Prostate gland (tissue), 2 donors: ENCODE measurements at regions not wholly inside any gene's neighbourhood (a gene's known extent, or its start where the extent isn't known, plus 50 kb on each side); places are given as distances from the start of the nearest gene placed in this dataset.

Source experiments
- DNase-seq: peaks from one replicate; pipeline ENCODE4 v3.0.0-alpha.2; 2019; ENCODE audit warnings: low spot score
- H3K27ac ChIP-seq, 2 donors: fragments of 200-600 bp; sonication (generic); 2 replicates each; pipeline ENCODE4 v1.5.1; 2017 to 2019
- H3K27me3 ChIP-seq: fragments of 200-600 bp; sonication (generic); replicated peaks from 2 replicates; pipeline ENCODE4 v1.5.1; 2019; ENCODE audit not compliant: insufficient read depth
- H3K36me3 ChIP-seq, 2 donors: fragments of 200-600 bp; sonication (generic); 1 replicate in 1 of 2; 2 replicates in 1 of 2; pipeline versions ENCODE4 v1.5.1 to v1.8.1; 2017 to 2019
- H3K4me1 ChIP-seq: fragments of 200-600 bp; sonication (generic); replicated peaks from 2 replicates; pipeline ENCODE4 v1.5.1; 2019
- H3K4me3 ChIP-seq, 2 donors: fragments of 200-600 bp; sonication (generic); 2 replicates each; pipeline ENCODE4 v1.5.1; 2017 to 2019
- H3K9me3 ChIP-seq: fragments of 200-600 bp; sonication (generic); 2 replicates; pipeline ENCODE4 v1.5.1; 2017
- POLR2A ChIP-seq: fragments of 450-650 bp; IDR thresholded peaks from one replicate; pipeline ENCODE4 v1.6.1; 2016; ENCODE audit warnings: antibody characterized with exemption, mild to moderate bottlenecking
- POLR2AphosphoS5 ChIP-seq: sonication (generic); formaldehyde crosslinking; IDR thresholded peaks from one replicate; pipeline ENCODE4 v1.6.1; 2017; ENCODE audit warnings: antibody characterized with exemption
- WGBS: methylation state at CpG from one replicate; pipeline ENCODE4 v1.1.5; 2018; 5-methylcytosine and 5-hydroxymethylcytosine counted together
- intact Hi-C: fragments of 100-400 bp; cut with DNase I; formaldehyde crosslinking; loops from one replicate; pipeline ENCODE4 v1.14.2; 2022
- TF ChIP-seq, protein P1 (sequence below), 4 experiments: fragments of 200-600 bp in 2 of 4; fragments of 450-650 bp in 2 of 4; sonication (generic) in 2 of 4; IDR thresholded peaks; 1 replicate in 3 of 4; 2 replicates in 1 of 4; pipeline ENCODE4 v1.5.1; 2016 to 2019; ENCODE audit warnings: antibody characterized with exemption in 4 of 4, mild to moderate bottlenecking in 2 of 4, moderate library complexity in 2 of 4

DNA sequence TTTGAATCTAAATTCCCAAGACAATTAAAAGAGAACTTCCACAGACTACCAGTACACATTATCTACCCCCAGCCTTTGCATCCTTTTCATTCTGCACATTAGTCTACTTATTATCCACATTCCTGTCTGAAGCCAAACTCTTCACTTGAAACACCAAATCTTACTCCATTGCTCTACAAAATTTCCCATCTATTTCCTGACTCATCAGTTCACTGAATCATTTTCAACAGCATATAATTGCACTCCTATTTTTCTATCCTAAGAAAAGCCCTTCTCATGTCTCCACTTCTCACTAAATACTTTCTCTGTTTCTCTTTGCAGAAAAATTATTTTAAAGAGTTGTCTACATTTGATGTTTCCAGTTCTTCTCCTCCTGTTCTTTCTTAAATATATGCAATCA lies 239.4 kb upstream of the FERMT1 start:
- Histone ChIP-seq H3K27me3 (no peaks in the 10 kb centered on the region), H3K36me3 (no peaks in the 10 kb centered on the region), H3K4me1 (no peaks in the 10 kb centered on the region), H3K27ac (no peak overlapping the region), H3K9me3 (no peaks in the 10 kb centered on the region), H3K4me3 (no peak overlapping the region)
- TF ChIP-seq POLR2A (no peak), POLR2AphosphoS5 (no peak)
- TF ChIP-seq, protein P1, sequence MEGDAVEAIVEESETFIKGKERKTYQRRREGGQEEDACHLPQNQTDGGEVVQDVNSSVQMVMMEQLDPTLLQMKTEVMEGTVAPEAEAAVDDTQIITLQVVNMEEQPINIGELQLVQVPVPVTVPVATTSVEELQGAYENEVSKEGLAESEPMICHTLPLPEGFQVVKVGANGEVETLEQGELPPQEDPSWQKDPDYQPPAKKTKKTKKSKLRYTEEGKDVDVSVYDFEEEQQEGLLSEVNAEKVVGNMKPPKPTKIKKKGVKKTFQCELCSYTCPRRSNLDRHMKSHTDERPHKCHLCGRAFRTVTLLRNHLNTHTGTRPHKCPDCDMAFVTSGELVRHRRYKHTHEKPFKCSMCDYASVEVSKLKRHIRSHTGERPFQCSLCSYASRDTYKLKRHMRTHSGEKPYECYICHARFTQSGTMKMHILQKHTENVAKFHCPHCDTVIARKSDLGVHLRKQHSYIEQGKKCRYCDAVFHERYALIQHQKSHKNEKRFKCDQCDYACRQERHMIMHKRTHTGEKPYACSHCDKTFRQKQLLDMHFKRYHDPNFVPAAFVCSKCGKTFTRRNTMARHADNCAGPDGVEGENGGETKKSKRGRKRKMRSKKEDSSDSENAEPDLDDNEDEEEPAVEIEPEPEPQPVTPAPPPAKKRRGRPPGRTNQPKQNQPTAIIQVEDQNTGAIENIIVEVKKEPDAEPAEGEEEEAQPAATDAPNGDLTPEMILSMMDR (IDR thresholded peaks at IDR 0.05): no peak
- intact Hi-C loops: no loop called here
- no peak for DNase-seq

DNA sequence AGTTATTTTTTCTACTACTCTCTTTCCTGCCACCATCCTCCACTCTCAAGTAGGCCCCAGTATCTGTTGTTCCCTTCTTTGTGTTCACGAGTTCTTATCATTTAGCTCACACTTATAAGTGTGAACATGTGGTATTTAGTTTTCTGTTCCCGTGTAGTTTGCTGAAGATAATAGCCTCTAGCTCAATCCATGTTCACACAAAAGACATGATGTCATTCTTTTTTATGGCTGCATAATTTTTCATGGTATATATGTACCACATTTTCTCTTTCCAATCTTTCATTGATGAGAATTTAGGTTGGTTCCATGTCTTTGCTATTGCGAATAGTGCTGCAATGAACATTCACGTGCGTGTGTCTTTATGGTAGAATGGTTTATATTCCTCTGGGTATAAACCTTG lies 237.9 kb upstream of the FERMT1 start:
- Histone ChIP-seq H3K27ac (no peak overlapping the region), H3K27me3 (no peaks in the 10 kb centered on the region), H3K36me3 (no peaks in the 10 kb centered on the region), H3K9me3 (no peaks in the 10 kb centered on the region), H3K4me1 (no peaks in the 10 kb centered on the region), H3K4me3 (no peak overlapping the region)
- TF ChIP-seq, protein P1 (IDR thresholded peaks at IDR 0.05): no peak
- no peak for TF ChIP-seq POLR2AphosphoS5
- no peak for TF ChIP-seq POLR2A
- intact Hi-C loops: no loop called here
- 93% methylated on average over 5 of the region's 5 CpGs for WGBS
- DNase-seq: no peak

DNA sequence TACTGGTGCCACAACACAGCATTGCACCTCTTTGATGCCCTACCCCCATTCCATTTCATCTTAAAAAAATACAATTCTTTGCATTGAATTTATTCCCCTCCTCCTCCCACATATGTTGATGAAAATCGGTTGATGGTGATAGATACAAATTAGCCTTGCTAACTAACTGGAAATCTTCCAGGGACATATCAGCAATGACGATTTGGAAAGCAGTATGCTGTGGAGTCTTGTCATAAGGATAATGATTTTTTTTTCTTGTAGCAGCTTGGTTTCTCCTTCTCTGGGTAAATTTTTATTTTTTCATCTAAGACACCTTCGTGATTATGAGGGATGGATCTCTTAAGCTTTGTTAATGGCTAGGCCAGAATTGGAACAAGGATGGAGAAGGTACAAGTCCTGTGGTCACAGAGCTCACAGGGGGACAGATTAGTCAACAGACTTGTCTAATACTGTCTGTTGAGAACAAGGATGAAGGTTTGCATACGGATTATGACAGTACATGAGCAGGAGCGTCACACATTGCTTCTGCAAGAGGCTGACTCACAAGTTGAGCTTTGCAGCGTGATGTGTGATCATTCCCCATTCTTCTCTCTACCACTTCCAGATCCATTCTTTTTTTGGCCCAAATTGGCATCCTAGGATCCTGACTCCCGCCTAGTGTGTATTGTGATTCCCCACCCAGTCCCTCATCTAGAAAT lies 233.1 kb upstream of the FERMT1 start:
- H3K36me3 ChIP-seq: no peaks in the 10 kb centered on the region
- H3K4me3 ChIP-seq: no peak overlapping the region
- H3K9me3 ChIP-seq: no peaks in the 10 kb centered on the region
- intact Hi-C loops: no loop called here
- no peak overlapping the region for H3K27ac ChIP-seq
- 76% methylated on average over 7 of the region's 7 CpGs for WGBS
- no peak for TF ChIP-seq POLR2A
- TF ChIP-seq, protein P1 (IDR thresholded peaks at IDR 0.05): no peak
- TF ChIP-seq POLR2AphosphoS5: no peak
- H3K4me1 ChIP-seq: no peaks in the 10 kb centered on the region
- H3K27me3 ChIP-seq: no peaks in the 10 kb centered on the region
- no peak for DNase-seq

DNA sequence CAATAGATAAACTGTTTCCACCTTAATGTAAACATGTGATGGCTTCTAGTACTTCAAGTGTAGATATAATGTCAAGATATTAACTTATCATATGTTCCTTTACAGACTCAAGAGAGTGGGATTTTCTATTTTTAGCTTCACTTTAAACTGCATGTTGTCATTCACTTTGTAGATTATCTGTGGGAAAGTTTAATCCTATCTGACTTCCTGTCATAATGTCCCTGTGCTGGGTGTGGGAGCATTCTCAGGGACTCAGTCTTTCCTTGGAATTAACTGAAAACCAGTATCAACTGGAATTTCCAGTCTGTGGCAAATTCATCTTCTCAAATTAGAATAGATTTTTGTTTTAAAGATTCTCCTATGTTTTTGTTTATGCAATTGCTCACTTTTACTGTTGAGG lies 226.1 kb upstream of the FERMT1 start:
- TF ChIP-seq, protein P1 (IDR thresholded peaks at IDR 0.05): no peak
- no peak for TF ChIP-seq POLR2AphosphoS5
- TF ChIP-seq POLR2A: no peak
- H3K4me3 ChIP-seq: no peak overlapping the region

DNA sequence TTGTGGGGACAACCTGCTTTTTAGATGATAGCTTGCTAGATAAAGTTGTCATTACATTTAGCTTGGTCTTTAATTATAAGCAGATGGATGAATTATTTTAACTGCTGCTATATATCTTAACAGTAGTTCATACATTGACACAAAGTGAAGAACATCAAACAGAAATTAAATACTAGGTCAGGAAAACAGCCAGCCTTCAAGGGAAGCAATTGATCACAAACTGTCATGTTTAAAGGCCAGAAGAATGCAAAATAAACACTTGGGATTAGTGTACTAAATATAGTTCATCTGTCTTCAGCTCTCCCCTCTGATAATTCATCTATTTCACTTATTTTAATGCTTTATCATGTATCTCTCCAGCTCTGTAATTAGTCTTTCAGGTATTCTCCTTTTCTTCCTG lies 225.1 kb upstream of the FERMT1 start:
- DNase-seq: no peak
- Histone ChIP-seq H3K4me3 (no peak overlapping the region), H3K4me1 (no peaks in the 10 kb centered on the region), H3K27ac (no peak overlapping the region), H3K9me3 (no peaks in the 10 kb centered on the region), H3K36me3 (no peaks in the 10 kb centered on the region), H3K27me3 (no peaks in the 10 kb centered on the region)
- intact Hi-C loops: no loop called here
- TF ChIP-seq POLR2AphosphoS5 (no peak), POLR2A (no peak)
- TF ChIP-seq, protein P1 (IDR thresholded peaks at IDR 0.05): no peak

More for the DNA sequence above, 226.1 kb upstream of the FERMT1 start:
- Histone ChIP-seq H3K4me1 (no peaks in the 10 kb centered on the region), H3K36me3 (no peaks in the 10 kb centered on the region), H3K27ac (no peak overlapping the region), H3K27me3 (no peaks in the 10 kb centered on the region), H3K9me3 (no peaks in the 10 kb centered on the region)
- no peak for DNase-seq
- intact Hi-C loops: no loop called here
